Fibroblast of lung (primary cell): ENCODE measurements at regions not wholly inside any gene's neighbourhood (a gene's known extent, or its start where the extent isn't known, plus 50 kb on each side); places are given as distances from the start of the nearest gene placed in this dataset.

Experiments used
- CTCF ChIP-seq, 2 donors: IDR thresholded peaks in 1 of 2; conservative IDR thresholded peaks in 1 of 2; 1 replicate in 1 of 2; 2 replicates in 1 of 2; pipeline ENCODE4 v1.5.1; 2011 to 2012; ENCODE audit warnings: low read length in 2 of 2, control low read depth in 1 of 2, inconsistent platforms in 1 of 2, low read depth in 1 of 2, mild to moderate bottlenecking in 1 of 2
- EZH2 ChIP-seq: IDR thresholded peaks from 2 replicates; pipeline ENCODE4 v1.5.1; 2012; ENCODE audit warnings: low read length, control low read depth, mild to moderate bottlenecking; ENCODE audit errors: missing control alignments

- TF ChIP-seq CTCF (conservative IDR thresholded peaks at IDR 0.05 in 1 of 2, IDR thresholded peaks at IDR 0.05 in 1 of 2; ENCODE audit: low read depth in 1 of 2, low read length in 2 of 2) (no peak), EZH2 (no peak)
These were observed 380.6 kb downstream of the BRD1 start for GRCh38 chr22:49446759-49447710.
